Mammary epithelial cell (primary cell): ENCODE measurements at regions not wholly inside any gene's neighbourhood (a gene's known extent, or its start where the extent isn't known, plus 50 kb on each side); places are given as distances from the start of the nearest gene placed in this dataset.

Experiments
- CTCF ChIP-seq, 2 donors: IDR thresholded peaks in 1 of 2; conservative IDR thresholded peaks in 1 of 2; 2 replicates each; pipeline ENCODE4 v1.5.1; 2011 to 2012; ENCODE audit warnings: inconsistent platforms in 2 of 2, low read length in 2 of 2, mild to moderate bottlenecking in 2 of 2, control low read depth in 1 of 2, low read depth in 1 of 2; ENCODE audit not compliant: insufficient read depth in 1 of 2; ENCODE audit errors: extremely low read depth in 1 of 2
- EZH2 ChIP-seq: IDR thresholded peaks from 2 replicates; pipeline ENCODE4 v1.6.1; 2012; ENCODE audit warnings: low read length, inconsistent platforms, borderline replicate concordance

GRCh38 chr14:87489196-87489819 lies 503.7 kb downstream of the GALC start:
- TF ChIP-seq CTCF (conservative IDR thresholded peaks at IDR 0.05 in 1 of 2, IDR thresholded peaks at IDR 0.05 in 1 of 2; ENCODE audit: extremely low read depth in 1 of 2, insufficient read depth in 1 of 2, low read depth in 1 of 2, low read length in 2 of 2), result no peak
- no peak for TF ChIP-seq EZH2
